OCI-LY7 (cell line): ENCODE measurements at regions not wholly inside any gene's neighbourhood (a gene's known extent, or its start where the extent isn't known, plus 50 kb on each side); places are given as distances from the start of the nearest gene placed in this dataset.
"Not testable (repeated sequence)": the region's sequence is repeated elsewhere in the genome, so short reads cannot be mapped to it uniquely, and the experiment has no call there.

Experiments
- BruUV-seq: library from RNA; stranded (reverse); fragments of 400-500 nt; replicated peaks from 2 replicates; lab custom pipeline; 2021; lab: Mats Ljungman, UMichigan
- CTCF ChIA-PET: fragments of 300-600 bp; sonication (Branson Sonifier 250); formaldehyde crosslinking; loops from one replicate; lab custom pipeline; 2022; ENCODE audit warnings: antibody characterized with exemption; ENCODE audit not compliant: unreplicated experiment; lab: Charles Lee
- POLR2A ChIA-PET: fragments of 300-600 bp; sonication (Branson Sonifier 250); formaldehyde crosslinking; loops from one replicate; lab custom pipeline; 2022; ENCODE audit warnings: antibody characterized with exemption; lab: Charles Lee
- DNase-seq: peaks from one replicate; pipeline ENCODE4 v3.0.0-alpha.2; 2015; ENCODE audit warnings: low spot score
- H2AFZ ChIP-seq: fragments of 200-600 bp; sonication (generic), shearing (Covaris generic); 2 replicates; pipeline ENCODE4 v1.6.1; 2014; ENCODE audit warnings: mild to moderate bottlenecking, antibody characterized with exemption, low read length, moderate library complexity
- H3K27ac ChIP-seq: fragments of 200-600 bp; sonication (generic); 2 replicates; pipeline ENCODE4 v1.5.1; 2014; ENCODE audit warnings: mixed run types, low read depth, mild to moderate bottlenecking, moderate library complexity, low read length, inconsistent platforms; ENCODE audit not compliant: poor library complexity, severe bottlenecking
- H3K36me3 ChIP-seq: fragments of 200-600 bp; sonication (generic); 2 replicates; pipeline ENCODE4 v1.6.1; 2014; ENCODE audit warnings: mild to moderate bottlenecking, antibody characterized with exemption, low read length, moderate library complexity, mixed read lengths; ENCODE audit not compliant: insufficient read depth
- H3K4me1 ChIP-seq: fragments of 200-600 bp; sonication (generic); 2 replicates; pipeline ENCODE4 v1.5.1; 2014; ENCODE audit warnings: mild to moderate bottlenecking, low read length; ENCODE audit not compliant: insufficient read depth, poor library complexity, severe bottlenecking
- H3K4me2 ChIP-seq: fragments of 200-600 bp; sonication (generic); 2 replicates; pipeline ENCODE4 v1.6.1; 2014; ENCODE audit warnings: mild to moderate bottlenecking, low read length
- H3K4me3 ChIP-seq: fragments of 200-600 bp; sonication (generic); 2 replicates; pipeline ENCODE4 v1.5.1; 2014; ENCODE audit warnings: mild to moderate bottlenecking, low read depth, low read length; ENCODE audit not compliant: poor library complexity, severe bottlenecking
- H3K79me2 ChIP-seq: fragments of 200-600 bp; sonication (generic); 2 replicates; pipeline ENCODE4 v1.6.1; 2016; ENCODE audit warnings: low read depth, mild to moderate bottlenecking, low read length, moderate library complexity, mixed read lengths; ENCODE audit not compliant: insufficient read depth
- H3K9me2 ChIP-seq: fragments of 200-600 bp; sonication (generic); 2 replicates; pipeline ENCODE4 v1.6.1; 2016; ENCODE audit warnings: mild to moderate bottlenecking, low read length, mixed read lengths; ENCODE audit not compliant: insufficient read depth
- H3K9me3 ChIP-seq: fragments of 200-600 bp; sonication (generic); 2 replicates; pipeline ENCODE4 v1.6.1; 2014; ENCODE audit warnings: mild to moderate bottlenecking, mixed run types, low read length, mixed read lengths
- H4K20me1 ChIP-seq: fragments of 200-600 bp; sonication (generic); 2 replicates; pipeline ENCODE4 v1.6.1; 2014; ENCODE audit warnings: mild to moderate bottlenecking, antibody characterized with exemption, low read length, moderate library complexity, mixed read lengths; ENCODE audit not compliant: insufficient read depth
- EZH2phosphoT487 ChIP-seq: fragments of 200-600 bp; sonication (generic); IDR thresholded peaks from 2 replicates; pipeline ENCODE4 v1.6.1; 2018; ENCODE audit warnings: low read depth, borderline replicate concordance, mild to moderate bottlenecking, mixed run types, antibody characterized with exemption, low read length, moderate library complexity, mixed read lengths
- intact Hi-C: fragments of 100-400 bp; cut with micrococcal nuclease; formaldehyde crosslinking; loops from one replicate; pipeline ENCODE4 v1.10.0; 2022; ENCODE audit not compliant: unreplicated experiment
- TF ChIP-seq, protein P1 (sequence below): fragments of 200-600 bp; sonication (generic); conservative IDR thresholded peaks from 2 replicates; pipeline ENCODE4 v1.5.1; 2014; ENCODE audit warnings: mild to moderate bottlenecking, antibody characterized with exemption, low read length, moderate library complexity, mixed read lengths

GRCh38 chr16:48958681-48959080 lies 323.0 kb downstream of the CBLN1 start:
- Histone ChIP-seq H3K4me1 (no peaks in the 10 kb centered on the region), H3K27ac (no peak overlapping the region), H3K9me2 (no peaks in the 10 kb centered on the region), H3K4me2 (no peak overlapping the region), H4K20me1 (no peaks in the 10 kb centered on the region), H3K79me2 (no peaks in the 10 kb centered on the region), H3K4me3 (no peak overlapping the region), H3K36me3 (no peaks in the 10 kb centered on the region), H2AFZ (no peak overlapping the region), H3K9me3 (no peaks in the 10 kb centered on the region)
- intact Hi-C loops: no loop called here
- ChIA-PET POLR2A (no interaction called here), CTCF (no interaction called here)
- TF ChIP-seq, protein P1, sequence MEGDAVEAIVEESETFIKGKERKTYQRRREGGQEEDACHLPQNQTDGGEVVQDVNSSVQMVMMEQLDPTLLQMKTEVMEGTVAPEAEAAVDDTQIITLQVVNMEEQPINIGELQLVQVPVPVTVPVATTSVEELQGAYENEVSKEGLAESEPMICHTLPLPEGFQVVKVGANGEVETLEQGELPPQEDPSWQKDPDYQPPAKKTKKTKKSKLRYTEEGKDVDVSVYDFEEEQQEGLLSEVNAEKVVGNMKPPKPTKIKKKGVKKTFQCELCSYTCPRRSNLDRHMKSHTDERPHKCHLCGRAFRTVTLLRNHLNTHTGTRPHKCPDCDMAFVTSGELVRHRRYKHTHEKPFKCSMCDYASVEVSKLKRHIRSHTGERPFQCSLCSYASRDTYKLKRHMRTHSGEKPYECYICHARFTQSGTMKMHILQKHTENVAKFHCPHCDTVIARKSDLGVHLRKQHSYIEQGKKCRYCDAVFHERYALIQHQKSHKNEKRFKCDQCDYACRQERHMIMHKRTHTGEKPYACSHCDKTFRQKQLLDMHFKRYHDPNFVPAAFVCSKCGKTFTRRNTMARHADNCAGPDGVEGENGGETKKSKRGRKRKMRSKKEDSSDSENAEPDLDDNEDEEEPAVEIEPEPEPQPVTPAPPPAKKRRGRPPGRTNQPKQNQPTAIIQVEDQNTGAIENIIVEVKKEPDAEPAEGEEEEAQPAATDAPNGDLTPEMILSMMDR: no peak
- no peak for TF ChIP-seq EZH2phosphoT487
- DNase-seq: no peak
- BruUV-seq: no TSS peak

GRCh38 chr16:48956620-48957019 lies 325.0 kb downstream of the CBLN1 start:
- no peak overlapping the region for H3K27ac ChIP-seq
- intact Hi-C loops: no loop called here
- no TSS peak for BruUV-seq
- ChIA-PET POLR2A (interaction anchor here (1.7 kb wide), 1 partner anchor 24 kb away, joined by 3 read pairs; no protein-coding TSS in a partner anchor), CTCF (no interaction called here)
- TF ChIP-seq, protein P1: no peak
- TF ChIP-seq EZH2phosphoT487: no peak
- no peak overlapping the region for H2AFZ ChIP-seq
- H3K36me3 ChIP-seq: no peaks in the 10 kb centered on the region
- no peaks in the 10 kb centered on the region for H3K4me1 ChIP-seq
- H3K4me2 ChIP-seq: no peak overlapping the region
- no peaks in the 10 kb centered on the region for H4K20me1 ChIP-seq
- no peaks in the 10 kb centered on the region for H3K9me3 ChIP-seq
- DNase-seq: no peak
- H3K9me2 ChIP-seq: no peaks in the 10 kb centered on the region
- no peak overlapping the region for H3K4me3 ChIP-seq
- no peaks in the 10 kb centered on the region for H3K79me2 ChIP-seq

DNA sequence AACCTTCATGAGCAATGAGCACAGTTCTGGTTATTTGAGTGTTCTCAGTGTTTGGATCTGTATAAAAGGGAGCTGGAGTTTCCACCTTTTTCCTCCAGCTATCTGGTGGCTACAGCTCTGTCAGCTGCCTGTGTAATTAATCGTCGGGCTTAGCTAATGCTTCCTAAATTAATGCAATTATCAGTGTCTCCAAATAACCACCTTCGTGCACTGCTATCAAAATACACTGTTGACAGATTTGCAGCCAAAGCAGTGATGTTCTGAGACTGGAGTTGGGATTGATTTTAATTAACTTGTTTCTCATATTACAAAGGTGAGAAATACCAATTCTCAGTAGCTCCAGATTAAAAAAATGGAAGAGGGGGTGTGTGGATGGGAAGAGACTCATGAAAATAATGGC lies 325.8 kb downstream of the CBLN1 start:
- DNase-seq: no peak
- no TSS peak for BruUV-seq
- Histone ChIP-seq H3K9me2 (no peaks in the 10 kb centered on the region), H3K36me3 (no peaks in the 10 kb centered on the region), H3K4me1 (no peaks in the 10 kb centered on the region), H2AFZ (no peak overlapping the region), H3K9me3 (no peaks in the 10 kb centered on the region), H3K4me2 (no peak overlapping the region), H3K4me3 (no peak overlapping the region), H3K79me2 (no peaks in the 10 kb centered on the region), H3K27ac (no peak overlapping the region), H4K20me1 (no peaks in the 10 kb centered on the region)
- intact Hi-C loops: no loop called here
- ChIA-PET CTCF (no interaction called here), POLR2A (interaction anchor here (0.5 to 1.7 kb wide), 4 partner anchors 8 to 124 kb away, joined by 3 read pairs; no protein-coding TSS in a partner anchor)
- TF ChIP-seq, protein P1: no peak
- TF ChIP-seq EZH2phosphoT487: no peak

GRCh38 chr16:48951621-48952125 lies 330.0 kb downstream of the CBLN1 start:
- H4K20me1 ChIP-seq, H3K9me2 ChIP-seq, intact Hi-C loops, H3K4me1 ChIP-seq, DNase-seq, BruUV-seq, H3K79me2 ChIP-seq, H3K9me3 ChIP-seq, H3K4me2 ChIP-seq, H3K4me3 ChIP-seq, H3K27ac ChIP-seq, H2AFZ ChIP-seq, H3K36me3 ChIP-seq, CTCF ChIA-PET, POLR2A ChIA-PET: not testable (repeated sequence)
